DND-41 (cell line): ENCODE measurements at regions not wholly inside any gene's neighbourhood (a gene's known extent, or its start where the extent isn't known, plus 50 kb on each side); places are given as distances from the start of the nearest gene placed in this dataset.

ENCODE experiments used
- EZH2 ChIP-seq: IDR thresholded peaks from 3 replicates; pipeline ENCODE4 v1.6.1; 2012; ENCODE audit warnings: borderline replicate concordance, low read depth, mild to moderate bottlenecking, moderate library complexity, low read length, inconsistent platforms; ENCODE audit not compliant: severe bottlenecking
- TF ChIP-seq, protein P1 (sequence below): IDR thresholded peaks from 2 replicates; pipeline ENCODE4 v1.5.1; 2012; ENCODE audit warnings: borderline replicate concordance, low read length, moderate library complexity, mild to moderate bottlenecking; ENCODE audit not compliant: poor library complexity, severe bottlenecking; ENCODE audit errors: extremely low read depth

GRCh38 chr4:82145850-82146249 is 227.9 kb downstream of the HNRNPD start:
- TF ChIP-seq, protein P1, sequence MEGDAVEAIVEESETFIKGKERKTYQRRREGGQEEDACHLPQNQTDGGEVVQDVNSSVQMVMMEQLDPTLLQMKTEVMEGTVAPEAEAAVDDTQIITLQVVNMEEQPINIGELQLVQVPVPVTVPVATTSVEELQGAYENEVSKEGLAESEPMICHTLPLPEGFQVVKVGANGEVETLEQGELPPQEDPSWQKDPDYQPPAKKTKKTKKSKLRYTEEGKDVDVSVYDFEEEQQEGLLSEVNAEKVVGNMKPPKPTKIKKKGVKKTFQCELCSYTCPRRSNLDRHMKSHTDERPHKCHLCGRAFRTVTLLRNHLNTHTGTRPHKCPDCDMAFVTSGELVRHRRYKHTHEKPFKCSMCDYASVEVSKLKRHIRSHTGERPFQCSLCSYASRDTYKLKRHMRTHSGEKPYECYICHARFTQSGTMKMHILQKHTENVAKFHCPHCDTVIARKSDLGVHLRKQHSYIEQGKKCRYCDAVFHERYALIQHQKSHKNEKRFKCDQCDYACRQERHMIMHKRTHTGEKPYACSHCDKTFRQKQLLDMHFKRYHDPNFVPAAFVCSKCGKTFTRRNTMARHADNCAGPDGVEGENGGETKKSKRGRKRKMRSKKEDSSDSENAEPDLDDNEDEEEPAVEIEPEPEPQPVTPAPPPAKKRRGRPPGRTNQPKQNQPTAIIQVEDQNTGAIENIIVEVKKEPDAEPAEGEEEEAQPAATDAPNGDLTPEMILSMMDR, result no peak
- no peak for TF ChIP-seq EZH2
